ENCODE measurements at regions not wholly inside any gene's neighbourhood (a gene's known extent, or its start where the extent isn't known, plus 50 kb on each side); places are given as distances from the start of the nearest gene placed in this dataset.

GRCh38 chr6:105800871-105801270, 285.3 kb upstream of the PRDM1 start:
- DNase-seq (ENCODE audit: insufficient read length, low spot score) (no peak), FAIRE-seq (no peak)

GRCh38 chr6:105800398-105800797, 285.7 kb upstream of the PRDM1 start:
- FAIRE-seq, result no peak

GRCh38 chr6:105799056-105799455, 287.1 kb upstream of the PRDM1 start:
- no peak for FAIRE-seq

More at GRCh38 chr6:105800398-105800797, 285.7 kb upstream of the PRDM1 start:
- no peak for DNase-seq (ENCODE audit: insufficient read length, low spot score)

DNA sequence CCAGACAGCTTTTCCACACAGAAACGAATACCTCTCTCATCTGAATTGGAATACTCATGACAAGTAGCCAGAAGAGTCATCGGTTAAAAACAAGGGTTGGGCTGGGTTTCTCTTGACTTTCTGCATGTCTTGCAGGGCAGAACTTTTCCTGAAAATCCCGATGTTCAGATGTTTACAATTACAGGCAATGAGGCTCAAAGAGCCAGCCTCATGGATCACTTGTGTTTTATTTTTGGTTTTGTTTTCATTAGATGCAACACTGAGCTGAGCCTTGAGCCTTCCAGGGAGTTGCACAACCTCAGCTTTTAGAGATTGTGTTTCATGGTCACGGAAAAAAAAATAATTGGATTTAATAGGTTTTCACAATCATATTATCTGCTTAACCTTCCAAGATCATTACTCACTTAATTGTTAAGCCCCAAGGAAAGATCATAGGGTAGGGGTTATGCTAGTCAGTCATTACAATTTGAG, 288.1 kb upstream of the PRDM1 start:
- no peak for DNase-seq (ENCODE audit: insufficient read length, low spot score)
- no peak for FAIRE-seq

More at GRCh38 chr6:105799056-105799455, 287.1 kb upstream of the PRDM1 start:
- DNase-seq (ENCODE audit: insufficient read length, low spot score), result no peak

DNA sequence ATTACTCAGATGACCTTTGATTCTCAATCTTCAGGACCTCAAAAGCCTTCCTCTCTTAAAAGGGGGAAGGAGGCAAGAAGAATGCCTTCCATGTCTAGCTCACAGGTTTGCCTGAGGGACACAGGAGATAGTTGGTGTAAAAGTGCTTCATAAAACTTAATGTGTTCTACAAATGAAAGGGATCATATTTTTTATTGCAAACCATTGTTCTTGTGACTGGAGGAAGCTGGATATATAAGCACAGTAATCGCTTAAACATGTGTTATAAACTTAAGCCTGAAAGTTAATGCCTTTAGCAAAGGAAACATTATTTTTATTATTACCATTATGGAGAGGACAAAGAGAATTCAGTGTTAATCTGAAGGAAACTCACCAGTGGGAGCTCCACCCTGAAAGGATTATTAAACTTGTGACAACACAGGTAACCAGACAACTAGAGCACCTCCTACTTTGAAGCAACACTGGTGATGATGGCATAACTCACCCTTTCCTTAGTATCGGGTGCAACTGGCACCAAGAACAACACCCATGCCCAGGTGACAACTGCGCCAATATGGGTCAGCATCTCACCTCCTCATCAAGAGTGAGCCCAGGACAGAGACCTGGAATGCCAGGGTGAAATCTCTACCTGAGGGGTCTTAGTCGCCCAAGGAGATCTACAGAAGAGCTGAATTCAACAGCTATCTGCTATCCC, 288.7 kb upstream of the PRDM1 start:
- DNase-seq (ENCODE audit: insufficient read length, low spot score) (no peak), FAIRE-seq (no peak)

DNA sequence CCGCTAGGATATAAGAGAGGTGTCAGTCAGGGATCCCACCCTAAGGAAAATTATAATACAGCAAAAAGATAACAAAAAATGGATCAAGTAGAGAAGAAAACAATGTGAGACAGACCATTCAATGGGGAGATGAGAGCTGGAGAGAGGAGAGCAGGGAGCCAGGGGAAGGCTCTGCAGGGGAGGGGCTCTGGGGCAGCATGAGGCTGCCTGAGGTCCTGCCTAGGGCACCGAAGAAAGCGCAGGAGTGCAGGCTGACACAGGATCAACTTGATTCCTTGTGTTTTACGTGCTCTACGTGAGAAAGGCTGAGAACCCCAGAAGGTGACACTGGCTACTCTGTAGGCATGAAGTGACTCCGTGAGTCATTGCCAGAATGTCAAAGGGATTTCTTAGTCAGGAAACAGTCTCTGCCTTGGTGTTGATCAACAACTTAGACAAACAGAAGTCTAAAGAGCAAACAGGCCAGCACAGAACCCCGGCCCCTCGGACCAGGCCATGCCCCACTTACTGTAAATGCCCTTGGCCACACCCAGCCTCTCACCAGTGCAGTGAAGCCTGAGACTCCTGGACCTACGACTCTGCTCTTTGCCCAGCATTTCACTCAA, 290.1 kb upstream of the PRDM1 start:
- DNase-seq (ENCODE audit: insufficient read length, low spot score), result no peak

GRCh38 chr6:105795366-105795765, 290.8 kb upstream of the PRDM1 start:
- FAIRE-seq (no peak), DNase-seq (ENCODE audit: insufficient read length, low spot score) (no peak)

More for the DNA sequence above, 290.1 kb upstream of the PRDM1 start:
- no peak for FAIRE-seq

DNA sequence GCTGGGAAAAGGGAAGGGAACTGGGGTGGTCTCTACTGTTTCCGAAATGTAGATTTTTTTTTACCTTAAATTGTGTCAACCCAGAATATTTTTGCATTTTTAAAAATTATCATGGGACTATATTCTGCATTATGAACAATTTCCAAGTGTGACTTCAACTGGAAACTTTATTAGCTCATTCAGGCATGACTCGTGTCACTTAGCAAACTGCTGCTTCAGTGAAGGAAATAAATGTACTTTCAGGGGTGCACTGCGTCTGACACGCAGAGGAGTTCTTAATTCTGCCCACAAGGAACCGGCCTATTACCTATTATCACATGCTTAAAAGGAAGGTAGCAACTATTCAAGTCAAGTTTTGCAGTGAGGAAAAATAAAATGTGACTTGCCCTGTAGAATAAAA, 291.3 kb upstream of the PRDM1 start:
- DNase-seq (ENCODE audit: insufficient read length, low spot score) (no peak), FAIRE-seq (peak; percentile 18)

DNA sequence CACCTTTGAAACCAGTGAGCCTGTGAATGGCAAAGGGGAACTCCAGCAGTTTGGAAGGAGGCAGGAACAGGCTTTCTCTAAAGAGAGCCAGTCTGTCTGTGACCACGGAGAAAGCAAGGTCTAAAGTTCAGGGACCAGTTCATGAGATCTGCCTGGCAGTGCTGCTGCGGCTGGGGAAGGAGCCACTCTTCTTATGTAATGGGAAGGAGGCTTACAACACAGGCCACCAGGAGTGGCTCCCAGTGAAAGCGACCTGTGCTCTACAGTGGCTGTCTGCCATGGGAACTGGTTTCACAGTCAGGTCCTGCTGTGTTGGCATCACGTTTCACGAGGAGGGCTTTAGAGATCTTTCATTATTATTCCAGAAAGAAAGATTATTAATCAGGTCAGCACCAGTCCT, 291.9 kb upstream of the PRDM1 start:
- FAIRE-seq (no peak), DNase-seq (ENCODE audit: insufficient read length, low spot score) (no peak)

DNA sequence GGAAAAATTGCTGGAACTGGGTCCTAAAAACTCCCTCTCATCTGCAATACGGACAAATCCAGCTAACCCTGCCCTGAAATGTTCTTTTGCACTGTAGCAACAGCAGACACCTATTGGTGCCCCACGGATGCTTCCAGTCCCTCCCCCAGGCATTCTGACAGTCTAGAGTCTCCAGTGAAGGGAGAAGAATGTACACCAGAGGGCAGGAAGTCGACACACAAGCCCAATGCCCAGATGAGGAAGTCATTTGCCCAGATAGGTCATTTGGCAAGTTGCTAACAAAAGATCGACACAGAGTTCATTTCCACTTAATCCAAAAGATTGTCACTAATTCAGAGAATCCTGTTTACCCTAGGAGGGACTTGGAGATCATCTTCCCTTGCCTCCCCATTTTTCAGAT, 293.0 kb upstream of the PRDM1 start:
- DNase-seq (ENCODE audit: insufficient read length, low spot score) (no peak), FAIRE-seq (peak; percentile 93)

DNA sequence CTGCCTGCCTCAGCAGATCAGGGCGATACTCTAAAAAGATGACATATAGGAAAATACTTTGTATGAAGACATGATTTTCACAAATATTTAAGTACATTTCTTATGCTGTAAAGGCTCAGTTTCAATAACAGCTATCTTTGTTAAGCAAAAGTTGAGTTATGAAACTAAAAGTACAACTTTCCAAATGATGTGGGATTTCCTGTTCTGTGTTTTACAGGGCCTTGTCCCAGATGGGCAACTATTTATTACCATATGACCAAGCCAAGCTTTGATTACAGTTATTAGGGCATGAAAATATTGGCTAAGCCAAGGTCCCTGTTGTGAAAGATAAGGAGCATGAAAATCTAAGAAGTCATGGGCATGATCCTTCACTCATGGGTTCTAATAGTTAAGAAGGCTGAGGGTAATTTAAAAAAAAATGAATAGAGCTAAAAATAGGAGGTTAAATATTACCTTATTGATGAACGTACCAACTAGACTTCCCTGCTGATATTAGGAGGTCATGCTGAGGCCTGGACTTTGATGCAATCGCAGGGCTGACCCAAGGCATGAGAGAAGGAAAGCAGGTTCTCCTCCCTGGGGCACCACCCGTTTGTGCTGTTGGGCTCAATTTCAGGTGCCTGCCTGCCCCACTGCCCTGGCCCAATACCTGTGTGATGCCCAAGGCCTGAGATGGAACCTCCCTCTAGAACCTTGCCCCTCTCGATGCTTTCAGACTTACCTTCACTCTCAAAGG, 294.4 kb upstream of the PRDM1 start:
- no peak for DNase-seq (ENCODE audit: insufficient read length, low spot score)
- FAIRE-seq, result peak; percentile 96

DNA sequence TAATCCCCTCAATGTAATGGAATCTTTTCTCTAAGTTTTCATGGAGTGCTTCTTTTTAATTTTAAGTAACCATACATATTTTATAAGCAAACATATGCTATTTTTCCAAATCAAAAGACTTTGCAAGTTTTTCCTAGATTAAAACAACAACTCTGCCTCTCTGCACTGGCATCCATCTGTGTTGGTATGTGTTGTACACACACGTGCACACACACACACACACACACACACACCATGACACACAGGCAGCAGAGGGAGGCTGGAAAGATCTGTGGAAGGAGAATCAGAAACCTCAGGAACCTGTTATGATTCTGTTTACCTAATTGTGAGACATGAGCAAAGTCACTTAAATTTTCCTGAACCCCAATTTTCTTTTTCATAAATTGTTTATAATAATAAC, 295.0 kb upstream of the PRDM1 start:
- FAIRE-seq (no peak), DNase-seq (ENCODE audit: insufficient read length, low spot score) (no peak)

DNA sequence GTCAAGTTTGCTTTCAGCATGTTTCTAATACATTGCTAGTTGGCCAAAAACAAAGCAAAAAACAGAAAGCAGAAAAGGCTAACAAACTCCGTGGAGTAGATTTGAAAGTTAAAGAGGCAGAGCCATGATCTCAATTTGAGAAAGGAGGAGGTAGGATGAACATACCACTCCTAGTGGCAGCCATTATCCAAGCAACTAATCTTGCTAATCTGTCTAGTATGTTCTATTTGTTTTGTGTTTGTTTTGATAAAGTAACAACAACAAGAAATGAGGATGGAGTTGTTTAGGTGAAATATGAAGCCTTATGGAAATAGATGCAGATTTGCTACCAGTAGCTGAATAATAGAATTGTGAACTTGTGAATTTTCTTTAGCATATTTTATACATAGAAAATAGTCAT, 295.5 kb upstream of the PRDM1 start:
- DNase-seq (ENCODE audit: insufficient read length, low spot score), result no peak
- peak; percentile 76 for FAIRE-seq

DNA sequence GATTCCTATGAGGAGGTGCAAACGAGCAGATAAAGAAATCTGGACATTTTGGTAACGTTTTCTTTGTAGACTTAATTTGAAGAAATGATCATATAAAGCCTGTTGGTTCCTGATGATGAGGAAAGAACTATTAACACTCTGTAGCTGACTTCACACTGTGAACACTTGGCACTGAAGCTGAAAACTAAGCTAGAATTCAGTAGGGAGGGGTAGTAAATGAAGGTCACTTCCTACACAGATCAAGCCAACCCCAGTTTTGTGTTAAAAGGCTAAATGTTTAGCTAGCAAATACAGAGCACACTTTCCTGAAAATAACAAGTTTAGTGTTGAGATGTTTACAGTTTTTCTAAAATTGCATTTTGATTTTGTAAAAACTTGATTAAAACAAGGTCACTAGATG, 296.2 kb upstream of the PRDM1 start:
- DNase-seq (ENCODE audit: insufficient read length, low spot score) (no peak), FAIRE-seq (no peak)

- DNase-seq (ENCODE audit: insufficient read length, low spot score), result no peak
- no peak for FAIRE-seq
Measured at GRCh38 chr6:105787747-105788146, 298.4 kb upstream of the PRDM1 start.

- FAIRE-seq (peak; percentile 99), DNase-seq (ENCODE audit: insufficient read length, low spot score) (no peak)
Measured at GRCh38 chr6:105786890-105787655, 299.1 kb upstream of the PRDM1 start.

- FAIRE-seq, result no peak
- DNase-seq (ENCODE audit: insufficient read length, low spot score), result no peak
Measured at GRCh38 chr6:105786449-105786848, 299.7 kb upstream of the PRDM1 start.

DNA sequence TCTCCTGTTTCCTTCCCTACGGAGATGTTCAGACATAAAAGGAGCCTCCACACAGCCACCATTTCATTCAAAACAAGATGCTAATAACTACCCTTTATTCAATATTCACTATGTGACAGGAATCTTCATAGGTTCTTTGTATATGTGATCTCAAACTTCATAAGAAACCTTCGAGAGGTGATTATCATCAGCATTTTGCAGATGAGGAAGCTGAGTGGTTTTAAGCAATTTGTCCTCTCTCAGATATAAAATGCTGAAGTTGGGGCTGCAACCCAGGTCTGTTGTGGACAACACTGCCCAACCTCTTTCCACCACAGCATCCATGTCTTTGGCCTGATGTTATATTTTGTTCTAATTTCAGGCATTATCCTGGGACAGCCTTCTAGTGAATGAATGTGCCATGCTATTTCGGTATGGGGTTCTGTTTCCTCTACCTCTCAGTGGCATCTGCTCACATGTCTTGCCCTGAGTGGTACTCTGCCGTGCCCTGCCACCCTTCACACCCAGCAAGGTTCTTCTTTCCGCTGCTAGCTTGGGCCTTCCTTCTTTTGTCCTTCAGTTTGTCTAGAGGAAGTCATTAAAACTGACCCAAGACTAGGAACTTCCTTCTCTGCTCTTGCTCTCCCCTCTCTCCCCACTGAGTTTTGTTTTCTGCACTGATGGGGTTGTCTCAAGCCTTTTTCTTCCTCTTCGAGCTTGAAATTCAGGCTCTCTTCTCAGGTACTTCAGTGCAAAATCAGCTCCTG, 300.9 kb upstream of the PRDM1 start:
- DNase-seq (ENCODE audit: insufficient read length, low spot score) (no peak), FAIRE-seq (peak; percentile 92)

- FAIRE-seq, result no peak
- no peak for DNase-seq (ENCODE audit: insufficient read length, low spot score)
Measured at GRCh38 chr6:105784179-105784578, 302.0 kb upstream of the PRDM1 start.

- no peak for FAIRE-seq
- no peak for DNase-seq (ENCODE audit: insufficient read length, low spot score)
Measured at GRCh38 chr6:105783333-105783935, 302.7 kb upstream of the PRDM1 start.

All from GM19239 (cell line).